ENCODE measurements at regions not wholly inside any gene's neighbourhood (a gene's known extent, or its start where the extent isn't known, plus 50 kb on each side); places are given as distances from the start of the nearest gene placed in this dataset.
"Not testable (repeated sequence)": the region's sequence is repeated elsewhere in the genome, so short reads cannot be mapped to it uniquely, and the experiment has no call there.

- TF ChIP-seq POLR2A (IDR thresholded peaks at IDR 0.05; ENCODE audit: low read length); GATA1 (IDR thresholded peaks at IDR 0.05; ENCODE audit: low read depth, low read length): not testable (repeated sequence)
Measured at GRCh38 chr5:85654144-85654543, 963.6 kb upstream of the COX7C start.

Data from erythroblast (primary cell).